ENCODE measurements at regions not wholly inside any gene's neighbourhood (a gene's known extent, or its start where the extent isn't known, plus 50 kb on each side); places are given as distances from the start of the nearest gene placed in this dataset.

DNA sequence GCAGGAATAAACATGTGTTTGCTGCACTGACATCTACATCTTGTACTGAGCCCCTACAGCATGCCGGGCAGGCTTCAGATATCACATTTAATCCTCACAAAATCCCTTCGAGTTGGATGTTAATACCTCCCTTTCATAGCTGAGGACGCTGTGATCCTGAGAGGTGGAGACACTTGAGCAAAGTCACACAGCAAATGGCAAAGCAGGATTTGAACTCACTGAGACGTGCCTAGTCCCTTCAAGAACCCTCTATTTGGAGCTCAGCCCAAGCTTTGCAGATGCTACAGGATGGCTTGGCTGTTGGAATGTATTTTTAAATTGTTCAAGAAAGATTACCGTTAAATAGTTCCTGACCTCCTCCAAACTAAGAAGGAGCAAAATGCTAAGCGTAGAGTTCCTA, 64.6 kb upstream of the SLC6A6 start:
- no peak for TF ChIP-seq EZH2 (IDR thresholded peaks at IDR 0.05; ENCODE audit: low read depth)
- TF ChIP-seq, protein P1, sequence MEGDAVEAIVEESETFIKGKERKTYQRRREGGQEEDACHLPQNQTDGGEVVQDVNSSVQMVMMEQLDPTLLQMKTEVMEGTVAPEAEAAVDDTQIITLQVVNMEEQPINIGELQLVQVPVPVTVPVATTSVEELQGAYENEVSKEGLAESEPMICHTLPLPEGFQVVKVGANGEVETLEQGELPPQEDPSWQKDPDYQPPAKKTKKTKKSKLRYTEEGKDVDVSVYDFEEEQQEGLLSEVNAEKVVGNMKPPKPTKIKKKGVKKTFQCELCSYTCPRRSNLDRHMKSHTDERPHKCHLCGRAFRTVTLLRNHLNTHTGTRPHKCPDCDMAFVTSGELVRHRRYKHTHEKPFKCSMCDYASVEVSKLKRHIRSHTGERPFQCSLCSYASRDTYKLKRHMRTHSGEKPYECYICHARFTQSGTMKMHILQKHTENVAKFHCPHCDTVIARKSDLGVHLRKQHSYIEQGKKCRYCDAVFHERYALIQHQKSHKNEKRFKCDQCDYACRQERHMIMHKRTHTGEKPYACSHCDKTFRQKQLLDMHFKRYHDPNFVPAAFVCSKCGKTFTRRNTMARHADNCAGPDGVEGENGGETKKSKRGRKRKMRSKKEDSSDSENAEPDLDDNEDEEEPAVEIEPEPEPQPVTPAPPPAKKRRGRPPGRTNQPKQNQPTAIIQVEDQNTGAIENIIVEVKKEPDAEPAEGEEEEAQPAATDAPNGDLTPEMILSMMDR (conservative IDR thresholded peaks at IDR 0.05), result no peak
- intact Hi-C loops (cut with micrococcal nuclease; ENCODE audit: unreplicated experiment), result loop anchor here (5.0 kb wide), 1 partner anchor 34 kb away; no protein-coding TSS in a partner anchor
- no peaks in the 10 kb centered on the region for H3K27me3 ChIP-seq (ENCODE audit: insufficient read depth, low read depth)
- no peaks in the 10 kb centered on the region for H3K36me3 ChIP-seq (ENCODE audit: low read depth)
- H3K4me1 ChIP-seq (replicated peaks; ENCODE audit: insufficient read depth), result peaks cover 35% of the 10 kb centered on the region
- H3K9me3 ChIP-seq (ENCODE audit: insufficient read depth, low read depth), result no peaks in the 10 kb centered on the region
- no peak overlapping the region for H3K4me3 ChIP-seq
- ChIA-PET POLR2A (ENCODE audit: unreplicated experiment) (no interaction called here), CTCF (no interaction called here)
- no peaks in the 10 kb centered on the region for H3K79me2 ChIP-seq (ENCODE audit: low read depth)
- no peaks in the 10 kb centered on the region for H3K9me2 ChIP-seq (ENCODE audit: insufficient read depth)
- BruUV-seq (replicated peaks), result no TSS peak
- DNase-seq, result no peak
- no peaks in the 10 kb centered on the region for H4K20me1 ChIP-seq (ENCODE audit: insufficient read depth)
- no peak overlapping the region for H2AFZ ChIP-seq
- no peak overlapping the region for H3K27ac ChIP-seq
- no peak overlapping the region for H3K4me2 ChIP-seq
- peaks cover 27% of the 10 kb centered on the region for H3F3A ChIP-seq (ENCODE audit: insufficient read depth, low read depth)

DNA sequence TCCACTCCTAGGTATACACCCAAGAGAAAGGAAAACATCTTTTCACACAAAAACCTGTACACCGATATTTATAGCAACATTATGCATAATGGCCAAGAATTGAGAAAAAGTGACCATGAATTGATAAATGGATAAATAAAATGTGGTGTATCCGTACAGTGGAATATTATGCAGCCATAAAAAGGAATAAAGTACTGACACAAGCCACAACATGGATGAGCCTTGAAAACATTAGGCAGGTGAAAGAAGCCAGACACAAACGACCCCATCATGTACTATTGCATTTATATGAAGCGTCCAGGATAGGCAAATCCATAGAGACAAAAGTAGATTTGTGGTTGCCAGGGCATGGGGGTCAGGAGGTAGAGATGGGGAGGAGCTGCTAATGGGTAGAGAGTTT, 64.2 kb upstream of the SLC6A6 start:
- H3K36me3 ChIP-seq (ENCODE audit: low read depth), result no peaks in the 10 kb centered on the region
- intact Hi-C loops (cut with micrococcal nuclease; ENCODE audit: unreplicated experiment), result loop anchor here (5.0 kb wide), 1 partner anchor 34 kb away; no protein-coding TSS in a partner anchor
- H3K27ac ChIP-seq, result no peak overlapping the region
- H3K79me2 ChIP-seq (ENCODE audit: low read depth), result no peaks in the 10 kb centered on the region
- H3K9me2 ChIP-seq (ENCODE audit: insufficient read depth), result no peaks in the 10 kb centered on the region
- no peaks in the 10 kb centered on the region for H4K20me1 ChIP-seq (ENCODE audit: insufficient read depth)
- H2AFZ ChIP-seq, result no peak overlapping the region
- TF ChIP-seq, protein P1 (conservative IDR thresholded peaks at IDR 0.05), result no peak
- no peak for TF ChIP-seq EZH2 (IDR thresholded peaks at IDR 0.05; ENCODE audit: low read depth)
- DNase-seq, result no peak
- ChIA-PET POLR2A (ENCODE audit: unreplicated experiment) (no interaction called here), CTCF (no interaction called here)
- H3K9me3 ChIP-seq (ENCODE audit: insufficient read depth, low read depth), result no peaks in the 10 kb centered on the region
- H3K4me3 ChIP-seq, result no peak overlapping the region
- peaks cover 27% of the 10 kb centered on the region for H3F3A ChIP-seq (ENCODE audit: insufficient read depth, low read depth)
- H3K4me2 ChIP-seq, result no peak overlapping the region
- no peaks in the 10 kb centered on the region for H3K27me3 ChIP-seq (ENCODE audit: insufficient read depth, low read depth)
- H3K4me1 ChIP-seq (replicated peaks; ENCODE audit: insufficient read depth), result peaks cover 35% of the 10 kb centered on the region
- no TSS peak for BruUV-seq (replicated peaks)

DNA sequence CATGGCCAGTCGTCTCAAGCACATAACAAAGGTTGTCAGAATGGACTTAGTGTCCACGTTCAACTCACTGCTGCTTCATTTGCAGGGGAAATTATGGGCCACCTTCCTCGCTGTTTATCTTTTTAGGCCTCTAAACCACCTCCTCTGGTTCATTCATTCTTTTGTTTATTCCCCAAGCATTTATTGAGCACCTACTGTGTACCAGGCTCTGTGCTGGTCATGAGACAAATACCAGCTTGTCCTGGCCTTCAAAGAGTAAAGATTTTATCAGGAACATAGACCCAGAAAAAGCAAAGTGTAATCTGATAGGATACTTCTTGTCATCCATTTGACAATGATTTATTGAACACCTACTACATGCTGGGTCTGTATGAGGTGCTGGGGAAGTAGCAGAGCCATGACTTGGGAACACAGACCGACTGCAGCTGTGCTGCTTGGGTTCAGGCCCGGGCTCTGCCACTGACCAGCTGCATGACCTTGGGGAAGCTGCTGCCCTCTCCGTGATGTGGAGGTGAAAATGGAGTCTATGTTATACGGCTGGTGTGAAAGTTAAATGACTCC, 63.4 kb upstream of the SLC6A6 start:
- H3K36me3 ChIP-seq (ENCODE audit: low read depth), result no peaks in the 10 kb centered on the region
- POLR2A ChIA-PET (ENCODE audit: unreplicated experiment), result no interaction called here
- DNase-seq, result no peak
- no peaks in the 10 kb centered on the region for H3K9me3 ChIP-seq (ENCODE audit: insufficient read depth, low read depth)
- H3K4me2 ChIP-seq, result no peak overlapping the region
- H3K27ac ChIP-seq, result no peak overlapping the region
- no peak overlapping the region for H3K4me3 ChIP-seq
- intact Hi-C loops (cut with micrococcal nuclease; ENCODE audit: unreplicated experiment), result loop anchor here (5.0 kb wide), 1 partner anchor 33 kb away; no protein-coding TSS in a partner anchor
- no peaks in the 10 kb centered on the region for H4K20me1 ChIP-seq (ENCODE audit: insufficient read depth)
- peaks cover 34% of the 10 kb centered on the region for H3K4me1 ChIP-seq (replicated peaks; ENCODE audit: insufficient read depth)
- H3K9me2 ChIP-seq (ENCODE audit: insufficient read depth), result no peaks in the 10 kb centered on the region
- TF ChIP-seq, protein P1 (conservative IDR thresholded peaks at IDR 0.05), result no peak
- no peak for TF ChIP-seq EZH2 (IDR thresholded peaks at IDR 0.05; ENCODE audit: low read depth)
- H3K79me2 ChIP-seq (ENCODE audit: low read depth), result no peaks in the 10 kb centered on the region
- peaks cover 27% of the 10 kb centered on the region for H3F3A ChIP-seq (ENCODE audit: insufficient read depth, low read depth)
- H3K27me3 ChIP-seq (ENCODE audit: insufficient read depth, low read depth), result no peaks in the 10 kb centered on the region
- H2AFZ ChIP-seq, result no peak overlapping the region
- BruUV-seq (replicated peaks), result no TSS peak
- CTCF ChIA-PET, result no interaction called here
